ENCODE measurements at regions not wholly inside any gene's neighbourhood (a gene's known extent, or its start where the extent isn't known, plus 50 kb on each side); places are given as distances from the start of the nearest gene placed in this dataset.

GRCh38 chr4:133891011-133891410, 310.6 kb downstream of the PABPC4L start:
- H3K4me3 ChIP-seq, result no peak overlapping the region
- no peak for DNase-seq (ENCODE audit: low spot score)
- TF ChIP-seq CTCF (IDR thresholded peaks at IDR 0.05), result no peak
- no peak overlapping the region for H3K27ac ChIP-seq

- DNase-seq (ENCODE audit: low spot score), result no peak
- Histone ChIP-seq H3K27ac (no peak overlapping the region), H3K4me3 (no peak overlapping the region)
- no peak for TF ChIP-seq CTCF (IDR thresholded peaks at IDR 0.05)
These were observed 313.9 kb downstream of the PABPC4L start for GRCh38 chr4:133887723-133888122.

- no peak overlapping the region for H3K4me3 ChIP-seq
- no peak overlapping the region for H3K27ac ChIP-seq
- DNase-seq (ENCODE audit: low spot score), result no peak
- TF ChIP-seq CTCF (IDR thresholded peaks at IDR 0.05), result no peak
These were observed 332.1 kb downstream of the PABPC4L start for GRCh38 chr4:133869486-133869885.

- TF ChIP-seq CTCF (IDR thresholded peaks at IDR 0.05), result no peak
- H3K27ac ChIP-seq, result no peak overlapping the region
- no peak overlapping the region for H3K4me3 ChIP-seq
- no peak for DNase-seq (ENCODE audit: low spot score)
These were observed 332.7 kb downstream of the PABPC4L start for GRCh38 chr4:133868856-133869255.

GRCh38 chr4:133866328-133866699, 335.3 kb downstream of the PABPC4L start:
- no peak overlapping the region for H3K27ac ChIP-seq
- no peak for TF ChIP-seq CTCF (IDR thresholded peaks at IDR 0.05)
- DNase-seq (ENCODE audit: low spot score), result no peak
- no peak overlapping the region for H3K4me3 ChIP-seq

- Histone ChIP-seq H3K4me3 (no peak overlapping the region), H3K27ac (no peak overlapping the region)
- TF ChIP-seq CTCF (IDR thresholded peaks at IDR 0.05), result no peak
- no peak for DNase-seq (ENCODE audit: low spot score)
These were observed 335.8 kb downstream of the PABPC4L start for GRCh38 chr4:133865612-133866327.

GRCh38 chr4:133863153-133863552, 338.4 kb downstream of the PABPC4L start:
- TF ChIP-seq CTCF (IDR thresholded peaks at IDR 0.05), result no peak
- H3K27ac ChIP-seq, result no peak overlapping the region
- H3K4me3 ChIP-seq, result no peak overlapping the region
- DNase-seq (ENCODE audit: low spot score), result no peak

Measured in coronary artery (tissue), 2 donors.